SK-N-SH (cell line): ENCODE measurements at regions not wholly inside any gene's neighbourhood (a gene's known extent, or its start where the extent isn't known, plus 50 kb on each side); places are given as distances from the start of the nearest gene placed in this dataset.

Experiments
- CTCF ChIA-PET: fragments of 300-600, 350-600 bp; formaldehyde crosslinking; extraction: SDS; loops from one replicate; lab custom pipeline; 2021; lab: Yijun Ruan, JAX
- POLR2A ChIA-PET: fragments of 350-600 bp; sonication (Branson Sonifier 250); formaldehyde crosslinking; extraction: SDS; loops from one replicate; lab custom pipeline; 2020; ENCODE audit warnings: antibody characterized with exemption, inconsistent platforms; lab: Yijun Ruan, JAX
- DNase-seq: peaks from one replicate; pipeline ENCODE4 v3.0.0; 2012
- H2AFZ ChIP-seq: fragments of 200-600 bp; sonication (generic); 2 replicates; pipeline ENCODE4 v1.8.1; 2016; ENCODE audit warnings: antibody characterized with exemption, mild to moderate bottlenecking, low read depth
- H3F3A ChIP-seq: fragments of 200-600 bp; sonication (generic); replicated peaks from 2 replicates; pipeline ENCODE3; 2016; ENCODE audit warnings: antibody characterized with exemption, mild to moderate bottlenecking; ENCODE audit not compliant: insufficient read depth
- H3K27ac ChIP-seq, 2 experiments: fragments of 200-500 bp in 1 of 2; fragments of 200-600 bp in 1 of 2; sonication (Bioruptor generic) in 1 of 2; sonication (generic), shearing (Covaris generic) in 1 of 2; 2 replicates each; pipeline versions ENCODE4 v1.5.1 to v1.6.1; 2014 to 2016; ENCODE audit warnings: low read depth in 2 of 2, inconsistent platforms in 1 of 2, low read length in 1 of 2, mild to moderate bottlenecking in 1 of 2, mixed read lengths in 1 of 2
- H3K27me3 ChIP-seq: fragments of 200-600 bp; sonication (generic), shearing (Covaris generic); 2 replicates; pipeline ENCODE4 v1.6.1; 2016; ENCODE audit warnings: mixed run types; ENCODE audit not compliant: insufficient read depth
- H3K36me3 ChIP-seq, 2 experiments: fragments of 200-500 bp in 1 of 2; fragments of 200-600 bp in 1 of 2; sonication (Bioruptor generic) in 1 of 2; sonication (generic) in 1 of 2; replicated peaks in 1 of 2; 2 replicates each; pipeline versions ENCODE3 to v1.5.1; 2014 to 2016; ENCODE audit warnings: low read length in 1 of 2, mild to moderate bottlenecking in 1 of 2; ENCODE audit not compliant: insufficient read depth in 2 of 2, control insufficient read depth in 1 of 2
- H3K4me1 ChIP-seq, 2 experiments: fragments of 200-500 bp in 1 of 2; fragments of 200-600 bp in 1 of 2; sonication (Bioruptor generic) in 1 of 2; sonication (generic), shearing (Covaris generic) in 1 of 2; 2 replicates each; pipeline versions ENCODE4 v1.5.1 to v1.6.1; 2014 to 2016; ENCODE audit warnings: low read depth in 1 of 2, low read length in 1 of 2, mixed run types in 1 of 2; ENCODE audit not compliant: insufficient read depth in 2 of 2, control insufficient read depth in 1 of 2
- H3K4me2 ChIP-seq: fragments of 200-600 bp; sonication (generic), shearing (Covaris generic); 2 replicates; pipeline ENCODE4 v1.6.1; 2017; ENCODE audit warnings: mixed run types
- H3K4me3 ChIP-seq, 2 experiments: fragments of 200-500 bp in 1 of 2; fragments of 200-600 bp in 1 of 2; sonication (Bioruptor generic) in 1 of 2; sonication (generic), shearing (Covaris generic) in 1 of 2; 2 replicates each; pipeline versions ENCODE4 v1.5.1 to v1.8.1; 2014 to 2016; ENCODE audit warnings: low read depth in 2 of 2, inconsistent platforms in 1 of 2, low read length in 1 of 2, mild to moderate bottlenecking in 1 of 2, mixed read lengths in 1 of 2, moderate library complexity in 1 of 2
- H3K79me2 ChIP-seq: fragments of 200-600 bp; sonication (generic); 2 replicates; pipeline ENCODE4 v1.8.1; 2017; ENCODE audit warnings: mild to moderate bottlenecking; ENCODE audit not compliant: insufficient read depth
- H3K9ac ChIP-seq: fragments of 200-600 bp; sonication (generic); 2 replicates; pipeline ENCODE4 v1.6.1; 2017; ENCODE audit warnings: mixed run types
- H3K9me2 ChIP-seq: fragments of 200-600 bp; sonication (generic); 2 replicates; pipeline ENCODE4 v1.6.1; 2017; ENCODE audit warnings: mixed run types
- H3K9me3 ChIP-seq: fragments of 200-600 bp; sonication (generic); 2 replicates; pipeline ENCODE4 v1.6.1; 2017; ENCODE audit warnings: mixed run types, mild to moderate bottlenecking, moderate library complexity
- H4K20me1 ChIP-seq: fragments of 200-600 bp; sonication (generic); 2 replicates; pipeline ENCODE4 v1.6.1; 2017; ENCODE audit warnings: mild to moderate bottlenecking, mixed run types; ENCODE audit not compliant: insufficient read depth
- ELF1 ChIP-seq: IDR thresholded peaks from 2 replicates; pipeline ENCODE4 v1.4.0; 2012
- EP300 ChIP-seq, 2 experiments: IDR thresholded peaks; 2 replicates each; pipeline versions ENCODE4 v1.4.0 to v1.6.1; 2012; ENCODE audit warnings: borderline replicate concordance in 1 of 2, low read depth in 1 of 2, low read length in 1 of 2
- EZH2phosphoT487 ChIP-seq: fragments of 200-600 bp; sonication (generic); IDR thresholded peaks from 2 replicates; pipeline ENCODE4 v1.6.1; 2017; ENCODE audit warnings: low read depth, mixed run types, mild to moderate bottlenecking, antibody characterized with exemption, moderate library complexity, borderline replicate concordance
- FOSL2 ChIP-seq: IDR thresholded peaks from 2 replicates; pipeline ENCODE4 v1.4.0; 2012; ENCODE audit warnings: low read depth, mild to moderate bottlenecking, moderate library complexity, borderline replicate concordance
- FOXM1 ChIP-seq: IDR thresholded peaks from 2 replicates; pipeline ENCODE4 v1.4.0; 2012; ENCODE audit warnings: low read depth, mild to moderate bottlenecking
- GABPA ChIP-seq: IDR thresholded peaks from 2 replicates; pipeline ENCODE4 v1.4.0; 2012; ENCODE audit warnings: low read depth, mild to moderate bottlenecking
- JUND ChIP-seq: IDR thresholded peaks from 2 replicates; pipeline ENCODE4 v1.4.0; 2012
- RCOR1 ChIP-seq: fragments of 150-350 bp; IDR thresholded peaks from 2 replicates; pipeline ENCODE4 v1.6.1; 2017; ENCODE audit warnings: antibody characterized with exemption, low read length
- RFX5 ChIP-seq: IDR thresholded peaks from 2 replicates; pipeline ENCODE4 v1.6.1; 2012; ENCODE audit warnings: mild to moderate bottlenecking, improper control_type of control experiment, low read length
- SMC3 ChIP-seq: IDR thresholded peaks from 2 replicates; pipeline ENCODE4 v1.6.1; 2012; ENCODE audit warnings: low read depth, low read length, improper control_type of control experiment
- TAF1 ChIP-seq: IDR thresholded peaks from 2 replicates; pipeline ENCODE4 v1.6.1; 2012; ENCODE audit warnings: low read depth, mild to moderate bottlenecking, low read length, moderate library complexity, borderline replicate concordance
- TEAD4 ChIP-seq: IDR thresholded peaks from 2 replicates; pipeline ENCODE4 v1.4.0; 2012; ENCODE audit warnings: mild to moderate bottlenecking, borderline replicate concordance; ENCODE audit not compliant: insufficient read depth
- WGBS: methylation state at CpG from one replicate; pipeline ENCODE4 v1.1.6; 2017; ENCODE audit warnings: low lambda C conversion rate; 5-methylcytosine and 5-hydroxymethylcytosine counted together
- TF ChIP-seq, protein P1 (sequence below): fragments of 150-350 bp; IDR thresholded peaks from 2 replicates; pipeline ENCODE4 v1.6.1; 2017; ENCODE audit warnings: antibody characterized with exemption, low read length, low read depth, borderline replicate concordance
- TF ChIP-seq, protein P2 (sequence below): IDR thresholded peaks from 2 replicates; pipeline ENCODE4 v1.4.0; 2012; ENCODE audit warnings: low read depth

DNA sequence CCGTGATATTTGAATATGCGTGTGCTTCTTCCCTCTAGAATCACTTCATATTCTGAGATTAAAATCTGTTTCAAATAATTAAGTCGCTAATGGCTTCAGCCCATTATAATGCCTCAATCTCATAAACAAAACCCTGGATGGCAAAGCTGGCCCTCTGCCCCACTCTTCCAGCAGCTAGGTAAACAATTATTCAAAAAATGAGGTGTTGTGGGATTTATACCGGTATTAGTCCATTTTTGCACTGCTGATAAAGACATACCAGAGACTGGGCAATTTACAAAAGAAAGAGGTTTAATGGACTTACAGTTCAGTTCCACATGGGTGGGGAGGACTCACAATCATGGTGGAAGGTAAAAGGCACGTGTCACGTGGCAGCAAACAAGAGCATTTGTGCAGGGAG lies 510.4 kb upstream of the ADGRL2 start:
- no peak overlapping the region for H3K27ac ChIP-seq
- DNase-seq: no peak
- no peak overlapping the region for H2AFZ ChIP-seq
- 83% methylated on average over 6 of the region's 6 CpGs for WGBS
- no peaks in the 10 kb centered on the region for H3K27me3 ChIP-seq
- no peaks in the 10 kb centered on the region for H3K9me3 ChIP-seq
- CTCF ChIA-PET: no interaction called here
- no peaks in the 10 kb centered on the region for H3K9me2 ChIP-seq
- H3K36me3 ChIP-seq: no peaks in the 10 kb centered on the region
- no peak overlapping the region for H3K9ac ChIP-seq
- TF ChIP-seq, protein P1, sequence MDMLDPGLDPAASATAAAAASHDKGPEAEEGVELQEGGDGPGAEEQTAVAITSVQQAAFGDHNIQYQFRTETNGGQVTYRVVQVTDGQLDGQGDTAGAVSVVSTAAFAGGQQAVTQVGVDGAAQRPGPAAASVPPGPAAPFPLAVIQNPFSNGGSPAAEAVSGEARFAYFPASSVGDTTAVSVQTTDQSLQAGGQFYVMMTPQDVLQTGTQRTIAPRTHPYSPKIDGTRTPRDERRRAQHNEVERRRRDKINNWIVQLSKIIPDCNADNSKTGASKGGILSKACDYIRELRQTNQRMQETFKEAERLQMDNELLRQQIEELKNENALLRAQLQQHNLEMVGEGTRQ: no peak
- TF ChIP-seq ELF1: no peak
- TF ChIP-seq SMC3: no peak
- no peak for TF ChIP-seq TEAD4
- no peak for TF ChIP-seq FOSL2
- no peak for TF ChIP-seq GABPA
- no peak for TF ChIP-seq EZH2phosphoT487
- no peak for TF ChIP-seq RFX5
- no peak for TF ChIP-seq RCOR1
- TF ChIP-seq FOXM1: no peak
- no peak for TF ChIP-seq JUND
- TF ChIP-seq TAF1: no peak
- no peak overlapping the region for H3K4me3 ChIP-seq
- no peaks in the 10 kb centered on the region for H3F3A ChIP-seq
- H4K20me1 ChIP-seq: no peaks in the 10 kb centered on the region
- H3K79me2 ChIP-seq: no peaks in the 10 kb centered on the region
- POLR2A ChIA-PET: no interaction called here
- no peaks in the 10 kb centered on the region for H3K4me1 ChIP-seq
- H3K4me2 ChIP-seq: no peak overlapping the region

DNA sequence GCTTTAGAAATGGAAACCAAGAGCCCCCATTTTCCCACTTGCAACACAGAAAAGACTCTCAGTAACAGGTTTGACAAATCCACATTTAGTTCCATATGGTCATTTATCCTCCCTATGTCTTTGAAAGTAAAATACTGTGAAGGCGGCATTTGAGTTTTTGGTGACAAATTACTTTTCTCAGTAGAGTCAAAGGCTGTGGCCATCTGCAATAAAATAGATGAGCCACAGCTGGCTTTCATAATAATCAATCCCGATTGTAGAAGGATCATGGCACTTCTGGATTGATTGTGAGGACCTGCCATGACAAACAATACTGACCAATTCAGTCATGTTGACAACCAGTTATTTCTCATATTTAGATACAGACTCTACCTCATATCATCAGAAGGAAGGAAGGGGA lies 512.0 kb upstream of the ADGRL2 start:
- H2AFZ ChIP-seq: no peak overlapping the region
- TF ChIP-seq, protein P2, sequence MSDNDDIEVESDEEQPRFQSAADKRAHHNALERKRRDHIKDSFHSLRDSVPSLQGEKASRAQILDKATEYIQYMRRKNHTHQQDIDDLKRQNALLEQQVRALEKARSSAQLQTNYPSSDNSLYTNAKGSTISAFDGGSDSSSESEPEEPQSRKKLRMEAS: no peak
- TF ChIP-seq RCOR1 (no peak), EP300 (IDR thresholded peaks at IDR 0.05; ENCODE audit: borderline replicate concordance in 1 of 2, low read depth in 1 of 2, low read length in 1 of 2) (no peak), TEAD4 (no peak), GABPA (no peak)
- TF ChIP-seq, all 33 proteins: peak for 0
- POLR2A ChIA-PET: no interaction called here
- no peaks in the 10 kb centered on the region for H3K9me3 ChIP-seq
- H3K27ac ChIP-seq: no peak overlapping the region
- H3K4me1 ChIP-seq: no peaks in the 10 kb centered on the region
- no peaks in the 10 kb centered on the region for H3F3A ChIP-seq
- H3K9ac ChIP-seq: no peak overlapping the region
- no peaks in the 10 kb centered on the region for H4K20me1 ChIP-seq
- no peaks in the 10 kb centered on the region for H3K9me2 ChIP-seq
- H3K79me2 ChIP-seq: no peaks in the 10 kb centered on the region
- H3K36me3 ChIP-seq: no peaks in the 10 kb centered on the region
- WGBS: 92% methylated on average over 2 of the region's 2 CpGs
- DNase-seq: no peak
- CTCF ChIA-PET: no interaction called here
- H3K4me2 ChIP-seq: no peak overlapping the region
- no peaks in the 10 kb centered on the region for H3K27me3 ChIP-seq
- H3K4me3 ChIP-seq: no peak overlapping the region
